ENCODE measurements at regions not wholly inside any gene's neighbourhood (a gene's known extent, or its start where the extent isn't known, plus 50 kb on each side); places are given as distances from the start of the nearest gene placed in this dataset.

DNA sequence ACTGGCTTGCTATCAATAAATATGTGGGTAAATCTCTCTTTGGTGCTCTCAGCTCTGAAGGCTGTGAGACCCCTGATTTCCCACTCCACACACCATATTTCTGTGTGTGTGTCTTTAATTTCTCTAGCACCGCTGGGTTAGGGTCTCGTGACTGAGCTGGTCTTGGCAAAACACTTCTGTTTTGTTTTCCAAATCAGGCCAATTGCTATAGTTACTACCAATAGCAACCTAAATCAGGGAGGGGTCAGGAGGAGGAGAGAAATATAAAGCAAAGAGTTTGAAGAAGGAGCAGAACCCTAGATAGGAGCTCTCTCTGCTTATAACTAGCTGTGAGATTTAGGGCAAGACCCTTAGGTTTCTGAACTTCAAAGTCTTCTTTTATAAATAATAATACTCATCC lies 250.5 kb upstream of the IGFBP7 start:
- H3K27ac Mint-ChIP-seq (ENCODE audit: unreplicated experiment) = no peak overlapping the region

DNA sequence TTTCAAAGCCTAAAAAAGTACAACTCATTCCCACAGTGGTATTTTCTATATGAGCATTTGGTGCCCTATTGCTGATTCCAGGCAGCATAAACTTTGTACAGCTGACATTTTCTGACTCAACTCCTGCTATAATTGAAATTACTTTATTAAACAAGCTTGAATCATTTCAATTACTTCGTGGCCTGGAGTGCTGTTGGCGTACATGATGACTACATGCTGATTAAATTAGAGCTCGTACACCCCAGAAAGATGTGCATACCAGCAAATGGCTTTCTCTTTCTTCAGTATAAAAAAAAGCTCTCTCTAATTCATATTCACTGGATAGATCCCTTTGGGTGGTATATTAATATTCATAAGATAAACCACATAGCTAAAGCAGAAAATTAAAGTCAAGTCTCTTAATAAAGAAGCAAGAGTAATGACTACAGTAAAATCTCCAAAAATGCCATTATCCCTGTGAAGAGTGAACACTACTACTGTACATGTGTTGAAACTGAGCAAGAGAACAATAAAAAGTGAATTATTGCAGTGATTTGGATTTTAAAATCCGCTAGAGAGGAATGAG lies 245.0 kb upstream of the IGFBP7 start:
- no peaks in the 10 kb centered on the region for H3K36me3 ChIP-seq (ENCODE audit: control insufficient read depth, insufficient read depth, low read length)
- H3K27me3 ChIP-seq (replicated peaks; ENCODE audit: control insufficient read depth, insufficient read depth, low read length) = no peaks in the 10 kb centered on the region
- TF ChIP-seq, protein P1, sequence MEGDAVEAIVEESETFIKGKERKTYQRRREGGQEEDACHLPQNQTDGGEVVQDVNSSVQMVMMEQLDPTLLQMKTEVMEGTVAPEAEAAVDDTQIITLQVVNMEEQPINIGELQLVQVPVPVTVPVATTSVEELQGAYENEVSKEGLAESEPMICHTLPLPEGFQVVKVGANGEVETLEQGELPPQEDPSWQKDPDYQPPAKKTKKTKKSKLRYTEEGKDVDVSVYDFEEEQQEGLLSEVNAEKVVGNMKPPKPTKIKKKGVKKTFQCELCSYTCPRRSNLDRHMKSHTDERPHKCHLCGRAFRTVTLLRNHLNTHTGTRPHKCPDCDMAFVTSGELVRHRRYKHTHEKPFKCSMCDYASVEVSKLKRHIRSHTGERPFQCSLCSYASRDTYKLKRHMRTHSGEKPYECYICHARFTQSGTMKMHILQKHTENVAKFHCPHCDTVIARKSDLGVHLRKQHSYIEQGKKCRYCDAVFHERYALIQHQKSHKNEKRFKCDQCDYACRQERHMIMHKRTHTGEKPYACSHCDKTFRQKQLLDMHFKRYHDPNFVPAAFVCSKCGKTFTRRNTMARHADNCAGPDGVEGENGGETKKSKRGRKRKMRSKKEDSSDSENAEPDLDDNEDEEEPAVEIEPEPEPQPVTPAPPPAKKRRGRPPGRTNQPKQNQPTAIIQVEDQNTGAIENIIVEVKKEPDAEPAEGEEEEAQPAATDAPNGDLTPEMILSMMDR (IDR thresholded peaks at IDR 0.05; ENCODE audit: insufficient read depth in 1 of 2, low read depth in 1 of 2, low read length in 1 of 2, severe bottlenecking in 1 of 2, unreplicated experiment in 1 of 2) = no peak
- intact Hi-C loops (cut with micrococcal nuclease; ENCODE audit: unreplicated experiment) = no loop called here
- POLR2A ChIA-PET = no interaction called here
- DNase-seq = no peak
- H3K4me1 Mint-ChIP-seq (ENCODE audit: low read depth, unreplicated experiment) = no peaks in the 10 kb centered on the region
- H3K9me3 ChIP-seq = no peaks in the 10 kb centered on the region
- H3K9me3 Mint-ChIP-seq (ENCODE audit: unreplicated experiment) = no peaks in the 10 kb centered on the region
- H3K4me1 ChIP-seq = no peaks in the 10 kb centered on the region
- no peaks in the 10 kb centered on the region for H3K36me3 Mint-ChIP-seq (ENCODE audit: insufficient read depth, unreplicated experiment)
- no peak overlapping the region for H3K4me3 Mint-ChIP-seq (ENCODE audit: unreplicated experiment)
- no peak overlapping the region for H3K27ac Mint-ChIP-seq (ENCODE audit: unreplicated experiment)
- H3K27me3 Mint-ChIP-seq (ENCODE audit: insufficient read depth, unreplicated experiment) = peaks cover 9% of the 10 kb centered on the region
- H3K4me3 ChIP-seq (ENCODE audit: low read depth, low read length) = no peak overlapping the region
- no TSS peak for BruUV-seq (replicated peaks)
- CTCF ChIA-PET = no interaction called here

More for the DNA sequence above, 250.5 kb upstream of the IGFBP7 start:
- ChIA-PET POLR2A (no interaction called here), CTCF (no interaction called here)
- Histone ChIP-seq H3K4me3 (ENCODE audit: low read depth, low read length) (no peak overlapping the region), H3K36me3 (ENCODE audit: control insufficient read depth, insufficient read depth, low read length) (no peaks in the 10 kb centered on the region), H3K27me3 (replicated peaks; ENCODE audit: control insufficient read depth, insufficient read depth, low read length) (no peaks in the 10 kb centered on the region), H3K9me3 (no peaks in the 10 kb centered on the region), H3K4me1 (no peaks in the 10 kb centered on the region)
- H3K36me3 Mint-ChIP-seq (ENCODE audit: insufficient read depth, unreplicated experiment) = no peaks in the 10 kb centered on the region
- no TSS peak for BruUV-seq (replicated peaks)
- no peak for DNase-seq
- no peak overlapping the region for H3K4me3 Mint-ChIP-seq (ENCODE audit: unreplicated experiment)
- H3K9me3 Mint-ChIP-seq (ENCODE audit: unreplicated experiment) = no peaks in the 10 kb centered on the region
- TF ChIP-seq, protein P1 (IDR thresholded peaks at IDR 0.05; ENCODE audit: insufficient read depth in 1 of 2, low read depth in 1 of 2, low read length in 1 of 2, severe bottlenecking in 1 of 2, unreplicated experiment in 1 of 2) = no peak
- H3K27me3 Mint-ChIP-seq (ENCODE audit: insufficient read depth, unreplicated experiment) = peaks cover 6% of the 10 kb centered on the region
- H3K4me1 Mint-ChIP-seq (ENCODE audit: low read depth, unreplicated experiment) = no peaks in the 10 kb centered on the region
- intact Hi-C loops (cut with micrococcal nuclease; ENCODE audit: unreplicated experiment) = loop anchor here (1.0 kb wide), 1 partner anchor 196 kb away; no protein-coding TSS in a partner anchor

DNA sequence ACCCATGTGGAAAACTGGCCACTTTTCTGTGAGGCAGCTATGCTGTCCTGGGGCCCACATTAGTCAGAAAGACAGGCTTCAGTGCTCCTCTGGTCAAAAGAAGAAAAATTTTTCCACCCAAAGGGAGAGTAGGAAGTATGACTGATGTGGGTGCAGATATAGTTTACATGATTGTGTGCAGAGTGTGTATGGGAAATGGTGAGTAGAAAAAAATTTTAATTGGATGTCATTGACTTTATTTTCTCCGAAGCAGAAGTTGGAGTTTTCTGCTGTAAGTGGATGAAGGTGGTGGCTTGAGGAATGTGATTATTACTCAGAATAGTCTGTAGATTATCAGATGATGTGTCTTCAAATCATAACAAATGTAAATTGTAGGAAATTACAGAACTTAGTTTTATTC lies 241.5 kb upstream of the IGFBP7 start:
- Histone ChIP-seq H3K4me1 (no peaks in the 10 kb centered on the region), H3K9me3 (no peaks in the 10 kb centered on the region), H3K4me3 (ENCODE audit: low read depth, low read length) (no peak overlapping the region), H3K27me3 (replicated peaks; ENCODE audit: control insufficient read depth, insufficient read depth, low read length) (no peaks in the 10 kb centered on the region), H3K36me3 (ENCODE audit: control insufficient read depth, insufficient read depth, low read length) (no peaks in the 10 kb centered on the region)
- intact Hi-C loops (cut with micrococcal nuclease; ENCODE audit: unreplicated experiment) = no loop called here
- BruUV-seq (replicated peaks) = no TSS peak
- no peak for DNase-seq
- ChIA-PET CTCF (interaction anchor here (0.5 kb wide), 1 partner anchor 1056 kb away, joined by 3 read pairs; no protein-coding TSS in a partner anchor), POLR2A (no interaction called here)
- Mint-ChIP-seq H3K36me3 (ENCODE audit: insufficient read depth, unreplicated experiment) (no peaks in the 10 kb centered on the region), H3K4me3 (ENCODE audit: unreplicated experiment) (no peak overlapping the region), H3K9me3 (ENCODE audit: unreplicated experiment) (no peaks in the 10 kb centered on the region), H3K27ac (ENCODE audit: unreplicated experiment) (no peak overlapping the region), H3K27me3 (ENCODE audit: insufficient read depth, unreplicated experiment) (peaks cover 6% of the 10 kb centered on the region), H3K4me1 (ENCODE audit: low read depth, unreplicated experiment) (no peaks in the 10 kb centered on the region)
- TF ChIP-seq, protein P1 (IDR thresholded peaks at IDR 0.05; ENCODE audit: insufficient read depth in 1 of 2, low read depth in 1 of 2, low read length in 1 of 2, severe bottlenecking in 1 of 2, unreplicated experiment in 1 of 2) = no peak

All from Caco-2 (cell line).